Hepatocyte (in vitro differentiated cells): ENCODE measurements at regions not wholly inside any gene's neighbourhood (a gene's known extent, or its start where the extent isn't known, plus 50 kb on each side); places are given as distances from the start of the nearest gene placed in this dataset.

Experiments
- CTCF ChIP-seq: fragments of 200-600 bp; sonication (generic); IDR thresholded peaks from 2 replicates; pipeline ENCODE4 v1.5.1; 2016; ENCODE audit warnings: antibody characterized with exemption, mild to moderate bottlenecking; ENCODE audit not compliant: poor library complexity
- EZH2phosphoT487 ChIP-seq: fragments of 200-600 bp; sonication (generic); IDR thresholded peaks from one replicate; pipeline ENCODE4 v1.6.1; 2018; ENCODE audit warnings: antibody characterized with exemption, mild to moderate bottlenecking, low read depth, moderate library complexity; ENCODE audit not compliant: unreplicated experiment, severe bottlenecking

- TF ChIP-seq CTCF (no peak), EZH2phosphoT487 (no peak)
Measured at GRCh38 chr2:234329202-234329960, 167.5 kb downstream of the ARL4C start.
